Loucy (cell line): ENCODE measurements at regions not wholly inside any gene's neighbourhood (a gene's known extent, or its start where the extent isn't known, plus 50 kb on each side); places are given as distances from the start of the nearest gene placed in this dataset.

Experiments
- EZH2phosphoT487 ChIP-seq: fragments of 200-600 bp; IDR thresholded peaks from 2 replicates; pipeline ENCODE4 v1.6.1; 2018; ENCODE audit warnings: antibody characterized with exemption, mild to moderate bottlenecking, moderate library complexity, borderline replicate concordance
- TF ChIP-seq, protein P1 (sequence below): fragments of 200-600 bp; sonication (generic); conservative IDR thresholded peaks from 2 replicates; pipeline ENCODE4 v1.5.1; 2014; ENCODE audit warnings: mild to moderate bottlenecking, antibody characterized with exemption, low read length

- TF ChIP-seq, protein P1, sequence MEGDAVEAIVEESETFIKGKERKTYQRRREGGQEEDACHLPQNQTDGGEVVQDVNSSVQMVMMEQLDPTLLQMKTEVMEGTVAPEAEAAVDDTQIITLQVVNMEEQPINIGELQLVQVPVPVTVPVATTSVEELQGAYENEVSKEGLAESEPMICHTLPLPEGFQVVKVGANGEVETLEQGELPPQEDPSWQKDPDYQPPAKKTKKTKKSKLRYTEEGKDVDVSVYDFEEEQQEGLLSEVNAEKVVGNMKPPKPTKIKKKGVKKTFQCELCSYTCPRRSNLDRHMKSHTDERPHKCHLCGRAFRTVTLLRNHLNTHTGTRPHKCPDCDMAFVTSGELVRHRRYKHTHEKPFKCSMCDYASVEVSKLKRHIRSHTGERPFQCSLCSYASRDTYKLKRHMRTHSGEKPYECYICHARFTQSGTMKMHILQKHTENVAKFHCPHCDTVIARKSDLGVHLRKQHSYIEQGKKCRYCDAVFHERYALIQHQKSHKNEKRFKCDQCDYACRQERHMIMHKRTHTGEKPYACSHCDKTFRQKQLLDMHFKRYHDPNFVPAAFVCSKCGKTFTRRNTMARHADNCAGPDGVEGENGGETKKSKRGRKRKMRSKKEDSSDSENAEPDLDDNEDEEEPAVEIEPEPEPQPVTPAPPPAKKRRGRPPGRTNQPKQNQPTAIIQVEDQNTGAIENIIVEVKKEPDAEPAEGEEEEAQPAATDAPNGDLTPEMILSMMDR = no peak
- TF ChIP-seq EZH2phosphoT487 = no peak
Measured at GRCh38 chr20:4581838-4582237, 104.4 kb upstream of the PRNP start.
